Activated CD4-positive, alpha-beta T cell treated with anti-CD3 and anti-CD28 coated beads, Interleukin-2, amount 50 U/mL, for 16 hours (primary cell): ENCODE measurements at regions not wholly inside any gene's neighbourhood (a gene's known extent, or its start where the extent isn't known, plus 50 kb on each side); places are given as distances from the start of the nearest gene placed in this dataset.

ENCODE experiments used
- DNase-seq: peaks from one replicate; pipeline ENCODE4 v3.0.0-alpha.2; 2020

DNA sequence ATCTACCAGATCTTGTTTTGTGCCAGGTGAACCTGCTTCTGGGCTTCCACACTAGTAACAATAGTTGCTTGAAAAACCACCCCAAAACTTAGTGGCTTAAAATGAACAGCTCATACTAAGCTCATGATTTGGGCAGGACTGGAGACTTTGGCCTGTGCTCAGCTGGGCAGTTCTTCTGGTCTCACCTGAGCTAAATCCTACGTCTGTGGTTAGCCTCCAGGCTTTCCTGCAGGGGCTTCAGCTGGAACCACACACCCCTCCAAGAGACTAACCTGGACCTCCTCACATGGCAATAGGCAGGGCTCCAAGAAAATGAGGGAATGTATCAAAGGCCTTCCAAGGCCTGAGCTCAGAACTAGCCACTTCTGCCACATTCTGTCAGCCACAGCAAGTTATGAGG is 144.1 kb downstream of the CD8B2 start:
- DNase-seq, result no peak

DNA sequence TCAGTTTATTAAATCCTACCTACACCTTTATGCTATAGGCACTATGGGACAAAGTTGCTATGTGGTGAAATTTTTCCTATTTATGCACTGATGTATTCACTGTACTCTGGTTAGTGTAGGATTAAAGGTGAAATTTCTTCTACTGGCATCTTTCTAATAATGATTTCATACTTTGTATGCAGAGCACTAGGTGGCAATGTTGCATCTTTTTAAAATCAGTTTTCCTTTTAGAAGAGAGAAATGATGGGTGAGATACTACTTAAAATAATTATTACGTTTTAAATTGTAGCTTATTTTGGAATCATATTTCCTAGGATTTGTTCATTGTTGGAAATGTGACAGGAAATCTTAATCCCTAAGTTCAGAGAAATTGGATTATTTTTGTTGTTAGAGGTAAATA is 150.9 kb downstream of the CD8B2 start:
- no peak for DNase-seq

GRCh38 chr2:106638580-106638979 is 151.4 kb downstream of the CD8B2 start:
- DNase-seq, result no peak

DNA sequence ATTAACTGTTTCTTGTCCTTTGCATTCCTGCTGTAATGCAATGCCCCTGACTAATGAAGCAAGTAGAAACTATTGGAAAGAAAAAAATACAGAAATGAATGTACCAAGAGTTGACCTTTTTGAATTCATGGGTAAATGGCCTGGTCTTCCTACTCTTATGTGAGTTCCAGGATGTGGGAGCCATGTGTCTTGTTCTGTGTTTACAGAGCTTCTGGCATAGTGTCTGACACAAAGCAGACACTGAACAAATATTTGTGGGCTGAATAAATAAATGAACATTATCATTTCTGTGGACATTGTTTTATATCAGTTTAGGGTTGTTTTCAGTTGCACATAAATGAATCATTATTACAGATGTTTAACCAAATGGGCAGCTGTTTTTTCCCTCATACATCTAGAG is 155.5 kb downstream of the CD8B2 start:
- no peak for DNase-seq

DNA sequence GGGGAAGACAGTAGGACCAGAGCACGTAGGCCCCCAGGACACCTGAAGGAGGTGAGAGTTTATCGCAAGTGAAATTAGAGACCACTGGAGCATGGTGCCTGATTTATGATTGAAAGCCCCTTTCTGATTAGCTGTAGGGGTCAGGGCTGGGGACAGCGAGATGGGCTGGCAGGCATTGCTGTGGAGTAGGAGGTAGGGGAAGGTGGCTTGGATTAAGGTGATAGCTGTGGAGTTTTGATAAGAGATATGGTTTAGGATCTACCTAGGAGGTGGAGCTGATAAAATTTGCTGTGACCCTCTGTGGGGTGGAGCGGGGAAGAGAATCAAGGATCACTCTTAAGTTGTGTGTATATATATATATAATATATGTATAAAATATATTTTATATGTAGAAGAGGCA is 157.5 kb downstream of the CD8B2 start:
- DNase-seq, result no peak

GRCh38 chr2:106646605-106647004 is 159.4 kb downstream of the CD8B2 start:
- DNase-seq, result no peak

DNA sequence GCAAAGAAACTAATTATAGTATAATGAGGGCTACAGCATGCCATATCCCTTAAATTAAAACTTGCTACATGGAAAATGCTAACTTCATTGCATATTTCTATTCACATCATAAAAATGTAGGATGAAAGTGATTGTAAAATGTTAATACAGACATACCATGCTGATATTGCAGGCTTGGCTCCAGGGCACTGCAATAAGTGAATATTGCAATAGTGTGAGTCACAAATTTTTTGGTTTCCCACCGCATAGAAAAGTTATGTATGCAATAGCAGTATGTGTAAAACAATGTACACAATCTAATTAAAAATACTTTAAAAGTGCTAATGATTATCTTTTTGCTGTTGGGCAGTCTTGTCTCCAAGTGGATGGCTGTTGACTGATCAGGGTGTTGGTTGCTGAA is 162.1 kb downstream of the CD8B2 start:
- no peak for DNase-seq

- DNase-seq, result no peak
Observed at GRCh38 chr2:106653465-106653864, 166.3 kb downstream of the CD8B2 start.

- DNase-seq, result no peak
Observed at GRCh38 chr2:106658616-106659015, 171.5 kb downstream of the CD8B2 start.

GRCh38 chr2:106664669-106665068 is 177.5 kb downstream of the CD8B2 start:
- no peak for DNase-seq

DNA sequence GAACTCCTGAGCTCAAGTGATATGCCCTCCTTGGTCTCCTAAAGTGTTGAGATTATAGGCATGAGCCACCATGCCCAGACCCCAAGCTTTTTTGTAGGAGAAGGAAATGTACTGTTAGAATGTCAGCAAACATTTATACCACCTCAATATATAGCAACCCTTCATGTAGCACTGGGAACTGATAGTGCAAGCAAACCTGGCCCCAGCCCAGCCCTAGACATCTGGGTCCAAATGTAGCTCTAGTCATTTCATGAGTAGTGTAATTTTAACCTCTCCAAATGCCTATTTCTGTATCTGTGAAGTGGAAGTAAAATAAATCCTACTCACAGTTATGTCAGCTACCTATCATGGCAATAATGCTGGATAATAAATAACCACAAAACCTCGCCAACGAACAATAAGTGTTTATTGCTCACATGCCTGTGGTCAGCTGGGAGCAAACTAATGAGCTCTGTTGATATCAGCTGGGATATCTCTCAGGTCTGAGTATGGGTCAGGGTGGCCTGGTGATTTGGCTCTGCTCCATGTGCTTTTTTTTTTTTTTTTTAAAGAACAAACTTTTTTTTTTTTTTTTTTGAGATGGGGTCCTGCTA is 180.4 kb downstream of the CD8B2 start:
- DNase-seq, result no peak

DNA sequence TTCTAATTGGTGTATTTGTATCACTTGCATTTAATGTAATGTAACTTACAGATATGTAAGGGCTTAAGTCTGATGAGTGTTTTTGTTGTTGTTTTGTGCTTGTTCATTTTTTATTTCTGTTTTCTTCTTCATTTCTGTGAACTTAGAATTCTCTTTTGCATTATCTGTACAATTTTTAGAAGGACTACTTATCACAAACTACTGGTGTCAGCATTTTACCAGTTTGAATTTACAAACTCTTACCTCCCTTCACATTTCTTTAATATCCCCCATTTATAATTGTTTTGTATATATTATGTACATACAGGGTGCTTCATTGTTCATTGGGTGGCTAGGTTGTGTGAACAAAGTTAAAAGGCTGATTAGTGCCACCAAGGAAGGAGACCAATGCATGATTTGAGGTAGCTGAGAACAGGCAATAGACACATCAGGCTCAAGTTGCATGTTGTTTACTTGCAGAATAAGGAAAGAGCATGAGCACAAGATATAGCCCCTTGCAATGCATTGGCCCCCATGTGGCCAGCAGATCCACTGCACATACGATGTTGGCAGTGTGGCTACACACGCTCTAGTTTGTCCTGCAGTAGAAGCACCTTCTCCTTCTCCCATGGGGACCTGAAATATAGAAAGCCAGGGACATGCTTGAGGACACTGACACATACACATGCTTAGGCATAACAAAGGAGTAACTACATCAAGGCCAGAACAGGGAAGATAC is 198.2 kb downstream of the CD8B2 start:
- DNase-seq, result no peak

DNA sequence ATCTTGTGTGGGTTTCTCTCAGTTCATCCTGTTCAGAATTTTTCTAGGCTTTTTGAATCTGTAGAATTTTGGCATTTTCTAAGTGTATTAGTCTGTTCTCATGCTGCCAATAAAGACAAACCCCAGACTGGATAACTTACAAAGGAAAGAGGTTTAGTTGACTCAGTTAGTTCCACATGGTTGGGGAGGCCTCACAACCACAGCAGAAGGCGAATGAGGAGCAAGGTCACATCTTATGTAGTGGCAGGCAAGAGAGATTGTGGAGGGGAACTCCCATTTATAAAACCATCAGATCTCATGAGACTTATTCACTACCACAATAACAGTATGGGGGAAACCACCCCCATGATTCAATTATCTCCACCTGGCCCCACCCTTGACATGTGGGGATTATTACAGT is 199.2 kb downstream of the ST6GAL2 start:
- DNase-seq, result no peak

DNA sequence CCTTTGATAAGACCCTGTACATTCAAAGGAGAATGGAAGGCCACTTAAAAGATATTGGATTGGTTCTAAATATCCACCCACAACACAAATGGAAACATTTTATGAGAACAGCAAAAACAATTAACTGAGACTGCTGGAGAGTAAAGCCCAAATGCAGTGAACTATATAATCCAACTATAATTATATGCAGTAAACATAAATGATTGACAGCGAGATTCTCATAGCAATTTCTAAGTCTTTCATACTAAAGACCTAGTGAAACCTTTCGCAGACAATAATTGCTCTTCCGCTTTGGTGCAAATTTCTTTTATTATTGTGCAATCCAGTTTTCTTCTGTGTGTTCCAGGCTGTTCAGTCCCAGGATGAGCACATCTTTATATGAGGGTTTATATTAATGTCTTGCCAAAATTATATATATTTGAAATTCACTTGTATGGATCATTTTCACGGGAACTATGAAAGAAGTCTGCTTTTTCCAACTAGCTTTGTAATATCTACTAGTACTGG is 190.9 kb downstream of the ST6GAL2 start:
- DNase-seq, result no peak

DNA sequence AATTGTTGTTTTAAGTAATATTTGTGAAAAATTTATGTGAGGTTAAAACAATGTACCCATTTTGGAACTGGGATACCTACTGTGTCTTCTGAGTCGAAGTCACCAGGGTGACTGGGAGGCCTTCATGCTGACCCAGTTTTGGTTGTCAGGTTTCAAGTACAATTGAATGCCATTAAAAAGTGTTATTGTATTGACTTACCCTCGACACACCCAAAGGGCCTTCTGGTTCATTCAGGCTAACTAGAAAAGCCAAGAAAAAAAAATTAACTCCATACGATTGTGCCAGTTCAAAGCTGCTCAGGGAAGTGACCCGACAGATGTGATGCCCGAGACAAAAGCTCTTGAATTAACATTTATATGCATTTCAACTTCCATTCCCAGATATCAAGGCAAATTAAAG is 190.0 kb downstream of the ST6GAL2 start:
- DNase-seq, result no peak

- no peak for DNase-seq
Observed at GRCh38 chr2:106700616-106701015, 185.4 kb downstream of the ST6GAL2 start.

GRCh38 chr2:106701203-106702022 is 184.6 kb downstream of the ST6GAL2 start:
- DNase-seq, result no peak

DNA sequence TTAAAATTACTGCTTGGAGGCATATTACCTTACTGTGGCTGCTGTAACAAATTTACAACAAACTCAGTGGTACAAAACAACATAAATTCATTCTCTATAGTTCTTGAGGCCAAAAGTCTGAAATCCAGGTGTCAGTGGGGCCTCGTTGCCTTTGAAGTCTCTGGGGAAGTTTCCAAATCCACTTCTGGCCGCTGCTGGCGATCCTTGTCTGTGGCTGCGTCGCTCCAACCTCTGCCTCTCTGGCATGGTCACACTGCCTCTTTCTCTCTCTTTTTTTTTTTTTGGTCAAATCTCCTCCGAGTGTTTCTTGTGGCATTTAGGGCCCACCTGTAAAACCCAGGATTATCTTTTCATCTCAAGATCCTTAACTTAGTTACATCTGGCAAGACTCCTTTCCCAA is 182.8 kb downstream of the ST6GAL2 start:
- DNase-seq, result no peak

DNA sequence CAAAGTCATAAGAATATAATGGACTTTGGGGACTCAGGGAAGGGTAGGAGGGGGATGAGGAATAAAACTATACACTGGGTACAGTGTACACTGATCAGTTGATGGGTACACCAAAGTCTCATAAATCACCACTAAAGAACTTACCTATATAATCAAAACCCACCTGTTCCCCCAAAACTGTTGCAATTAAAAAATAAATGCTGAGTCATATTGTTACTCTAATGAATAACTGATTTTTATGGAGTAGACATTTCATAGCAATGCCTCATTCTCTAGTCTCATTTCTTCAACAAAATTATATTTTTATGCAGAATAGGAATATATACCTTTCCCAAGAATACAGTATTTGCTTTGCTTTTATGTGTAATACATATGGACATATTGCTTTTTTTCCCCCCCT is 181.2 kb downstream of the ST6GAL2 start:
- DNase-seq, result no peak

- no peak for DNase-seq
Observed at GRCh38 chr2:106705877-106706276, 180.1 kb downstream of the ST6GAL2 start.

- DNase-seq, result no peak
Observed at GRCh38 chr2:106706283-106706682, 179.7 kb downstream of the ST6GAL2 start.

DNA sequence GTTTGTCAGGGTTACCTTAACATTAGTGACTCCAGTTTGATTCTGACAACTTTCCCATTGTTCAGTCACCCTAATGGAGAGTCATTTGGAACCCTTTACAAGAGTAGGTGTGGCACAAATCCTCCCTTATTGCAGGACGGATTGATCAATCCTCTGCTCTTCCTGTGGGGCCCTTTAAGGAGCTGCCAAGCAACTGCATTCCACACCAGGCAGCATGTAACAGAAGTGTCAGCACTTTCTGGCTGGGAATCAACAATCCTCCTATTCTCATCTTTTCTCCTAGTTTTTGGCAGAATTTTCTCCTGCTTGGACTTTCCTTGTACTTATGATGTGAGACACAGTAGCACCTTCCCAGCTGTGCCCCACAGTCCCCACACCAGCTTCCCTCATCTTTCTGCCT is 177.8 kb downstream of the ST6GAL2 start:
- no peak for DNase-seq

DNA sequence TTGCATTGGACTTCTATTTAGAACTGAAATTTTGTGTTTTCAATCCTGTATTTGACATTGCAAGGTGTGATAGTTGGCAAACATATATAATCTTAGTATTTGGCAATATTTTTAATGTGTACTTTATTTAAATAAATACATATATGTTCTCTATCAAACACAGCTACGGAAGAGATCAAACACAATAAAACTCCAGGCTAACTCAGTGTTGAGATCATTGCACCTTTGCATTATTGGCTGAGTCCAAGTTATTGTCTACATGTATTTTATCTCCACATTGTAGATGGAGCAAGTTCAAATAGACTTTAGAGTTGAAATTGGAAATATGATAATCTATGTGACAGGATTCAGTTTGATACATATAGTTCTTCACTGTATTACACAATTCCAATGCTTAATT is 176.7 kb downstream of the ST6GAL2 start:
- no peak for DNase-seq

GRCh38 chr2:106719222-106719621 is 166.7 kb downstream of the ST6GAL2 start:
- no peak for DNase-seq
